PC-3 (cell line): ENCODE measurements at regions not wholly inside any gene's neighbourhood (a gene's known extent, or its start where the extent isn't known, plus 50 kb on each side); places are given as distances from the start of the nearest gene placed in this dataset.
"Not testable (repeated sequence)": the region's sequence is repeated elsewhere in the genome, so short reads cannot be mapped to it uniquely, and the experiment has no call there.

ENCODE experiments used
- ATAC-seq: fragments of 200-7000 bp; cut with Tn5 transposase; 2 replicates; pipeline ENCODE4 v1.9.1; 2020; ENCODE audit warnings: mild to moderate bottlenecking, moderate library complexity
- BruUV-seq: library from RNA; stranded (reverse); fragments of 400-500 nt; replicated peaks from 2 replicates; lab custom pipeline; 2021; lab: Mats Ljungman, UMichigan
- CTCF ChIA-PET: fragments of 300-600 bp; sonication (Branson Sonifier 250); formaldehyde crosslinking; loops from one replicate; lab custom pipeline; 2022; ENCODE audit warnings: antibody characterized with exemption; lab: Charles Lee
- POLR2A ChIA-PET: fragments of 300-600 bp; sonication (Branson Sonifier 250); formaldehyde crosslinking; loops from one replicate; lab custom pipeline; 2022; ENCODE audit warnings: antibody characterized with exemption; ENCODE audit not compliant: unreplicated experiment; lab: Charles Lee
- DNase-seq: peaks from one replicate; pipeline ENCODE4 v3.0.0-alpha.2; 2015
- H2AFZ ChIP-seq: fragments of 300-600 bp; sonication (generic); 2 replicates; pipeline ENCODE4 v1.6.0; 2016; ENCODE audit warnings: antibody characterized with exemption, low read length
- H3F3A ChIP-seq: fragments of 300-600 bp; sonication (generic); one replicate; pipeline ENCODE4 v1.6.0; 2017; ENCODE audit warnings: antibody characterized with exemption, low read length, control low read depth, mild to moderate bottlenecking; ENCODE audit not compliant: unreplicated experiment
- H3K27ac ChIP-seq: fragments of 300-600 bp; sonication (generic); 2 replicates; pipeline ENCODE4 v1.5.1; 2016; ENCODE audit warnings: mild to moderate bottlenecking, low read length
- H3K27me3 ChIP-seq: fragments of 300-600 bp; sonication (generic); 2 replicates; pipeline ENCODE4 v1.6.1; 2016; ENCODE audit warnings: low read length, mixed read lengths
- H3K36me3 ChIP-seq: fragments of 300-600 bp; sonication (generic); 2 replicates; pipeline ENCODE4 v1.6.1; 2016; ENCODE audit warnings: low read depth, mixed run types, low read length, mixed read lengths
- H3K4me1 ChIP-seq: fragments of 300-600 bp; sonication (generic); 2 replicates; pipeline ENCODE4 v1.5.1; 2016; ENCODE audit warnings: low read length; ENCODE audit not compliant: insufficient read depth
- H3K4me2 ChIP-seq: fragments of 300-600 bp; sonication (generic); 2 replicates; pipeline ENCODE4 v1.6.0; 2016; ENCODE audit warnings: low read length
- H3K4me3 ChIP-seq: fragments of 300-600 bp; sonication (generic); 2 replicates; pipeline ENCODE4 v1.5.1; 2016; ENCODE audit warnings: mild to moderate bottlenecking, low read length, mixed read lengths
- H3K79me2 ChIP-seq: fragments of 300-600 bp; sonication (generic); 2 replicates; pipeline ENCODE4 v1.6.1; 2017; ENCODE audit warnings: low read length, mixed read lengths
- H3K9ac ChIP-seq: fragments of 300-600 bp; sonication (generic); 2 replicates; pipeline ENCODE4 v1.6.0; 2016; ENCODE audit warnings: mild to moderate bottlenecking, low read length
- H3K9me2 ChIP-seq: fragments of 300-600 bp; sonication (generic); replicated peaks from 2 replicates; pipeline ENCODE4 v1.6.1; 2016; ENCODE audit warnings: mixed run types, low read length, mixed read lengths
- H3K9me3 ChIP-seq: fragments of 300-600 bp; sonication (generic); 2 replicates; pipeline ENCODE4 v1.6.1; 2016; ENCODE audit warnings: low read length, mixed read lengths
- H4K20me1 ChIP-seq: fragments of 300-600 bp; sonication (generic); 2 replicates; pipeline ENCODE4 v1.6.1; 2016; ENCODE audit warnings: low read length, mixed read lengths
- CTCF ChIP-seq: fragments of 300-600 bp; sonication (generic); conservative IDR thresholded peaks from 2 replicates; pipeline ENCODE4 v1.5.1; 2017; ENCODE audit warnings: antibody characterized with exemption, low read depth, mild to moderate bottlenecking, low read length
- EZH2 ChIP-seq: fragments of 300-600 bp; sonication (generic); IDR thresholded peaks from one replicate; pipeline ENCODE4 v1.6.1; 2017; ENCODE audit warnings: antibody characterized with exemption, mild to moderate bottlenecking, low read length; ENCODE audit not compliant: unreplicated experiment
- EZH2phosphoT487 ChIP-seq: fragments of 300-600 bp; sonication (generic); IDR thresholded peaks from 2 replicates; pipeline ENCODE4 v1.6.1; 2018; ENCODE audit warnings: mild to moderate bottlenecking, antibody characterized with exemption, low read length, borderline replicate concordance
- intact Hi-C: fragments of 100-400 bp; cut with micrococcal nuclease; formaldehyde crosslinking; loops from 2 replicates; pipeline ENCODE4 v1.9.0; 2023

GRCh38 chr10:44279426-44280126 is 105.3 kb downstream of the CXCL12 start:
- H3K4me3 ChIP-seq, result no peak overlapping the region
- H3K9me3 ChIP-seq, result no peaks in the 10 kb centered on the region
- H3K9me2 ChIP-seq, result no peaks in the 10 kb centered on the region
- TF ChIP-seq EZH2 (no peak), CTCF (no peak), EZH2phosphoT487 (no peak)
- intact Hi-C loops, result no loop called here
- H3K27me3 ChIP-seq, result no peaks in the 10 kb centered on the region; the same call in 1 of the 2 replicates
- no peak for DNase-seq
- no peaks in the 10 kb centered on the region for H3K4me1 ChIP-seq
- H3K4me2 ChIP-seq, result no peak overlapping the region
- no peaks in the 10 kb centered on the region for H3K79me2 ChIP-seq
- no peak for ATAC-seq
- no peaks in the 10 kb centered on the region for H3F3A ChIP-seq
- no peak overlapping the region for H3K9ac ChIP-seq
- POLR2A ChIA-PET, result no interaction called here
- H3K27ac ChIP-seq, result no peak overlapping the region
- no peaks in the 10 kb centered on the region for H4K20me1 ChIP-seq
- CTCF ChIA-PET, result no interaction called here
- no TSS peak for BruUV-seq
- no peak overlapping the region for H2AFZ ChIP-seq
- H3K36me3 ChIP-seq, result no peaks in the 10 kb centered on the region

GRCh38 chr10:44278837-44279324 is 106.0 kb downstream of the CXCL12 start:
- ChIA-PET POLR2A (no interaction called here), CTCF (no interaction called here)
- H3F3A ChIP-seq, result no peaks in the 10 kb centered on the region
- no peak for ATAC-seq
- no peaks in the 10 kb centered on the region for H3K36me3 ChIP-seq
- no peak overlapping the region for H3K27ac ChIP-seq
- H3K27me3 ChIP-seq, result no peaks in the 10 kb centered on the region; the same call in 1 of the 2 replicates
- no TSS peak for BruUV-seq
- H3K4me3 ChIP-seq, result no peak overlapping the region
- intact Hi-C loops, result no loop called here
- DNase-seq, result no peak
- H3K4me2 ChIP-seq, result no peak overlapping the region
- no peaks in the 10 kb centered on the region for H3K9me3 ChIP-seq
- H4K20me1 ChIP-seq, result no peaks in the 10 kb centered on the region
- H3K9me2 ChIP-seq, result no peaks in the 10 kb centered on the region
- H3K9ac ChIP-seq, result no peak overlapping the region
- no peaks in the 10 kb centered on the region for H3K79me2 ChIP-seq
- TF ChIP-seq EZH2, result no peak
- TF ChIP-seq EZH2phosphoT487, result no peak
- no peak for TF ChIP-seq CTCF
- H3K4me1 ChIP-seq, result no peaks in the 10 kb centered on the region
- H2AFZ ChIP-seq, result no peak overlapping the region

GRCh38 chr10:44268435-44268948 is 116.4 kb downstream of the CXCL12 start:
- H2AFZ ChIP-seq, H3K4me1 ChIP-seq, H3K4me2 ChIP-seq, ATAC-seq, H3K79me2 ChIP-seq, H3K27ac ChIP-seq, CTCF ChIA-PET, DNase-seq, BruUV-seq, H3K27me3 ChIP-seq, H3K9me2 ChIP-seq, H3F3A ChIP-seq, POLR2A ChIA-PET, intact Hi-C loops, H3K36me3 ChIP-seq, H3K4me3 ChIP-seq, H3K9me3 ChIP-seq, H4K20me1 ChIP-seq, H3K9ac ChIP-seq: not testable (repeated sequence)
